ENCODE measurements at regions not wholly inside any gene's neighbourhood (a gene's known extent, or its start where the extent isn't known, plus 50 kb on each side); places are given as distances from the start of the nearest gene placed in this dataset.

DNA sequence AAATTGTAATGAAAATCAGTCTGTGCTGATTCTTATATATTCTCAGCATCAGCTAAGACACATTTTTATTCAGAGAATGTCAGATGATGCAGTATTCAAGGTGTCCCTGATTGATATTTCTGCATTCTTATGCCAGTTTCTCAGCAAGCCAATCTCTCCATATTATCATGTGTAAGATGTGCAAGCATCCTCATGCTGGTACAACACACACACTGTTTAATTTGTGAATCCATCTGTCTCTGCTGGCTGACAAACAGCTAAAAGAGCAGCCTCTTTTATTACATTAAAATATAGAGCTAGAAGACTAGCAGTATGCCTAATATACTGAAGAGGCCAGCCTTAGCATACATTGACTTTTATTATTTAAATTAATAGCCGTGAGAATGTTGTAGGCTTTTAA, 502.9 kb upstream of the GNPDA2 start:
- TF ChIP-seq POLR2A (IDR thresholded peaks at IDR 0.05; ENCODE audit: insufficient read depth in 1 of 2, low read depth in 2 of 2, low read length in 2 of 2) (no peak), ZNF7 (CRISPR knock-in tag; IDR thresholded peaks at IDR 0.05) (no peak), PHF21A (CRISPR knock-in tag; IDR thresholded peaks at IDR 0.05) (no peak), MAFK (conservative IDR thresholded peaks at IDR 0.05 in 1 of 2, IDR thresholded peaks at IDR 0.05 in 1 of 2; ENCODE audit: low read length in 2 of 2) (no peak), EED (CRISPR knock-in tag; IDR thresholded peaks at IDR 0.05) (no peak), SMARCC2 (IDR thresholded peaks at IDR 0.05) (no peak), RBAK (CRISPR knock-in tag; IDR thresholded peaks at IDR 0.05) (no peak), ERF (CRISPR knock-in tag; IDR thresholded peaks at IDR 0.05) (no peak)
- TF ChIP-seq, protein P1, sequence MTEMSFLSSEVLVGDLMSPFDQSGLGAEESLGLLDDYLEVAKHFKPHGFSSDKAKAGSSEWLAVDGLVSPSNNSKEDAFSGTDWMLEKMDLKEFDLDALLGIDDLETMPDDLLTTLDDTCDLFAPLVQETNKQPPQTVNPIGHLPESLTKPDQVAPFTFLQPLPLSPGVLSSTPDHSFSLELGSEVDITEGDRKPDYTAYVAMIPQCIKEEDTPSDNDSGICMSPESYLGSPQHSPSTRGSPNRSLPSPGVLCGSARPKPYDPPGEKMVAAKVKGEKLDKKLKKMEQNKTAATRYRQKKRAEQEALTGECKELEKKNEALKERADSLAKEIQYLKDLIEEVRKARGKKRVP (CRISPR knock-in tag; IDR thresholded peaks at IDR 0.05), result no peak
- TF ChIP-seq, protein P2, sequence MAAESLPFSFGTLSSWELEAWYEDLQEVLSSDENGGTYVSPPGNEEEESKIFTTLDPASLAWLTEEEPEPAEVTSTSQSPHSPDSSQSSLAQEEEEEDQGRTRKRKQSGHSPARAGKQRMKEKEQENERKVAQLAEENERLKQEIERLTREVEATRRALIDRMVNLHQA (CRISPR knock-in tag; IDR thresholded peaks at IDR 0.05), result no peak
- TF ChIP-seq, protein P3, sequence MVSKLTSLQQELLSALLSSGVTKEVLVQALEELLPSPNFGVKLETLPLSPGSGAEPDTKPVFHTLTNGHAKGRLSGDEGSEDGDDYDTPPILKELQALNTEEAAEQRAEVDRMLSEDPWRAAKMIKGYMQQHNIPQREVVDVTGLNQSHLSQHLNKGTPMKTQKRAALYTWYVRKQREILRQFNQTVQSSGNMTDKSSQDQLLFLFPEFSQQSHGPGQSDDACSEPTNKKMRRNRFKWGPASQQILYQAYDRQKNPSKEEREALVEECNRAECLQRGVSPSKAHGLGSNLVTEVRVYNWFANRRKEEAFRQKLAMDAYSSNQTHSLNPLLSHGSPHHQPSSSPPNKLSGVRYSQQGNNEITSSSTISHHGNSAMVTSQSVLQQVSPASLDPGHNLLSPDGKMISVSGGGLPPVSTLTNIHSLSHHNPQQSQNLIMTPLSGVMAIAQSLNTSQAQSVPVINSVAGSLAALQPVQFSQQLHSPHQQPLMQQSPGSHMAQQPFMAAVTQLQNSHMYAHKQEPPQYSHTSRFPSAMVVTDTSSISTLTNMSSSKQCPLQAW (CRISPR knock-in tag; IDR thresholded peaks at IDR 0.05), result no peak
- TF ChIP-seq, protein P4, sequence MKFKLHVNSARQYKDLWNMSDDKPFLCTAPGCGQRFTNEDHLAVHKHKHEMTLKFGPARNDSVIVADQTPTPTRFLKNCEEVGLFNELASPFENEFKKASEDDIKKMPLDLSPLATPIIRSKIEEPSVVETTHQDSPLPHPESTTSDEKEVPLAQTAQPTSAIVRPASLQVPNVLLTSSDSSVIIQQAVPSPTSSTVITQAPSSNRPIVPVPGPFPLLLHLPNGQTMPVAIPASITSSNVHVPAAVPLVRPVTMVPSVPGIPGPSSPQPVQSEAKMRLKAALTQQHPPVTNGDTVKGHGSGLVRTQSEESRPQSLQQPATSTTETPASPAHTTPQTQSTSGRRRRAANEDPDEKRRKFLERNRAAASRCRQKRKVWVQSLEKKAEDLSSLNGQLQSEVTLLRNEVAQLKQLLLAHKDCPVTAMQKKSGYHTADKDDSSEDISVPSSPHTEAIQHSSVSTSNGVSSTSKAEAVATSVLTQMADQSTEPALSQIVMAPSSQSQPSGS (CRISPR knock-in tag; IDR thresholded peaks at IDR 0.05), result no peak
- TF ChIP-seq, protein P5, sequence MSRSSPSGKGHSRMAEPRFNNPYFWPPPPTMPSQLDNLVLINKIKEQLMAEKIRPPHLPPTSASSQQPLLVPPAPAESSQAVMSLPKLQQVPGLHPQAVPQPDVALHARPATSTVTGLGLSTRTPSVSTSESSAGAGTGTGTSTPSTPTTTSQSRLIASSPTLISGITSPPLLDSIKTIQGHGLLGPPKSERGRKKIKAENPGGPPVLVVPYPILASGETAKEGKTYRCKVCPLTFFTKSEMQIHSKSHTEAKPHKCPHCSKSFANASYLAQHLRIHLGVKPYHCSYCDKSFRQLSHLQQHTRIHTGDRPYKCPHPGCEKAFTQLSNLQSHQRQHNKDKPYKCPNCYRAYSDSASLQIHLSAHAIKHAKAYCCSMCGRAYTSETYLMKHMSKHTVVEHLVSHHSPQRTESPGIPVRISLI (CRISPR knock-in tag; IDR thresholded peaks at IDR 0.05; ENCODE audit: borderline replicate concordance), result no peak
- TF ChIP-seq, protein P6, sequence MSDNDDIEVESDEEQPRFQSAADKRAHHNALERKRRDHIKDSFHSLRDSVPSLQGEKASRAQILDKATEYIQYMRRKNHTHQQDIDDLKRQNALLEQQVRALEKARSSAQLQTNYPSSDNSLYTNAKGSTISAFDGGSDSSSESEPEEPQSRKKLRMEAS (IDR thresholded peaks at IDR 0.05), result no peak

All from HepG2 (cell line).